HepG2 (cell line): ENCODE measurements at regions not wholly inside any gene's neighbourhood (a gene's known extent, or its start where the extent isn't known, plus 50 kb on each side); places are given as distances from the start of the nearest gene placed in this dataset.

Source experiments
- ATAC-seq: fragments of 200-7000 bp; cut with Tn5 transposase; 3 replicates; pipeline ENCODE4 v1.9.1; 2020; ENCODE audit warnings: mild to moderate bottlenecking, moderate library complexity
- BruUV-seq: library from RNA; stranded (reverse); fragments of 400-500 nt; replicated peaks from 2 replicates; lab custom pipeline; 2021; lab: Mats Ljungman, UMichigan
- CTCF ChIA-PET: fragments of 300-600 bp; formaldehyde crosslinking; extraction: SDS; loops from one replicate; lab custom pipeline; 2021; ENCODE audit warnings: low total read pairs, inconsistent platforms, low intra/inter-chr PET ratio; lab: Yijun Ruan, JAX
- POLR2A ChIA-PET: fragments of 350-600 bp; sonication (Branson Sonifier 250); formaldehyde crosslinking; loops from one replicate; lab custom pipeline; 2020; ENCODE audit warnings: antibody characterized with exemption, inconsistent platforms; lab: Yijun Ruan, JAX
- DNase-seq: peaks from one replicate; pipeline ENCODE4 v3.0.0-alpha.2; 2015; ENCODE audit warnings: low spot score
- FAIRE-seq: peaks from 3 replicates; lab custom pipeline; 2011; peaks lifted over from hg19 to GRCh38; lab: Jason Lieb, UNC
- H2AFZ ChIP-seq: one replicate; pipeline ENCODE4 v1.6.1; 2011; ENCODE audit warnings: low read length, inconsistent platforms
- H3K27ac ChIP-seq: fragments of 300-600 bp; 3 replicates; pipeline ENCODE4 v1.8.0; 2011; ENCODE audit warnings: mixed run types, mild to moderate bottlenecking, mixed read lengths, low read length, inconsistent platforms; ENCODE audit not compliant: insufficient read depth; ENCODE audit errors: extremely low read length
- H3K27me3 ChIP-seq, 2 experiments: fragments of 200-600 bp in 1 of 2; 2 replicates in 1 of 2; 3 replicates in 1 of 2; pipeline versions ENCODE4 v1.6.0 to v1.8.0; 2011; ENCODE audit warnings: low read length in 2 of 2, mild to moderate bottlenecking in 2 of 2, moderate library complexity in 2 of 2, inconsistent platforms in 1 of 2; ENCODE audit not compliant: insufficient read depth in 2 of 2, control insufficient read depth in 1 of 2
- H3K36me3 ChIP-seq, 2 experiments: fragments of 200-600 bp in 1 of 2; replicated peaks in 1 of 2; 2 replicates in 1 of 2; 3 replicates in 1 of 2; pipeline versions ENCODE4 v1.5.1 to v1.8.0; 2011; ENCODE audit warnings: low read length in 2 of 2, inconsistent platforms in 1 of 2; ENCODE audit not compliant: insufficient read depth in 2 of 2, control insufficient read depth in 1 of 2
- H3K4me1 ChIP-seq: 2 replicates; pipeline ENCODE4 v1.5.1; 2012; ENCODE audit warnings: low read length, inconsistent platforms; ENCODE audit not compliant: insufficient read depth
- H3K4me2 ChIP-seq: 2 replicates; pipeline ENCODE4 v1.6.0; 2011; ENCODE audit warnings: low read depth, low read length, inconsistent platforms
- H3K4me3 ChIP-seq, 3 experiments: fragments of 200-600 bp in 1 of 3; sonication (generic), shearing (Covaris generic) in 1 of 3; replicated peaks in 1 of 3; 2 replicates each; pipeline ENCODE4 v1.5.1; 2011 to 2016; ENCODE audit warnings: low read length in 3 of 3, inconsistent platforms in 2 of 3, low read depth in 2 of 3, mild to moderate bottlenecking in 2 of 3, control low read depth in 1 of 3, mixed read lengths in 1 of 3; ENCODE audit not compliant: insufficient read depth in 1 of 3
- H3K79me2 ChIP-seq: one replicate; pipeline ENCODE4 v1.6.1; 2011; ENCODE audit warnings: low read length, inconsistent platforms; ENCODE audit not compliant: insufficient read depth
- H3K9ac ChIP-seq: 2 replicates; pipeline ENCODE4 v1.6.0; 2011; ENCODE audit warnings: mild to moderate bottlenecking, low read depth, low read length, inconsistent platforms; ENCODE audit not compliant: insufficient read depth
- H3K9me3 ChIP-seq: 2 replicates; pipeline ENCODE4 v1.5.1; 2012; ENCODE audit warnings: mild to moderate bottlenecking, low read length
- H4K20me1 ChIP-seq: 2 replicates; pipeline ENCODE4 v1.6.0; 2011; ENCODE audit warnings: inconsistent platforms, mild to moderate bottlenecking, low read length, moderate library complexity; ENCODE audit not compliant: insufficient read depth
- KAT2B ChIP-seq: fragments of 150-350 bp; IDR thresholded peaks from 2 replicates; pipeline ENCODE4 v1.6.1; 2014; ENCODE audit warnings: low read depth, low read length, borderline replicate concordance
- MTA3 ChIP-seq: sonication (generic); formaldehyde crosslinking; IDR thresholded peaks from 2 replicates; pipeline ENCODE4 v1.4.0; 2020; ENCODE audit warnings: missing genetic modification reagents
- POLR2A ChIP-seq, 2 experiments: IDR thresholded peaks; 2 replicates each; pipeline ENCODE4 v1.6.1; 2011; ENCODE audit warnings: low read depth in 2 of 2, low read length in 2 of 2, mild to moderate bottlenecking in 1 of 2, moderate library complexity in 1 of 2; ENCODE audit not compliant: insufficient read depth in 1 of 2
- SNAI1 ChIP-seq: sonication (generic); formaldehyde crosslinking; IDR thresholded peaks from 2 replicates; pipeline ENCODE4 v1.5.0; 2020; ENCODE audit warnings: mild to moderate bottlenecking, missing genetic modification reagents, borderline replicate concordance
- SNAPC2 ChIP-seq: sonication (generic); formaldehyde crosslinking; IDR thresholded peaks from 2 replicates; pipeline ENCODE4 v1.8.1; 2022; ENCODE audit warnings: mild to moderate bottlenecking, missing genetic modification reagents
- TMF1 ChIP-seq: sonication (generic); formaldehyde crosslinking; IDR thresholded peaks from 2 replicates; pipeline ENCODE4 v1.8.1; 2022; ENCODE audit warnings: low read depth, missing genetic modification reagents
- ZNF142 ChIP-seq: sonication (generic); formaldehyde crosslinking; IDR thresholded peaks from 2 replicates; pipeline ENCODE4 v1.4.0; 2020; ENCODE audit warnings: missing genetic modification reagents
- ZNF703 ChIP-seq: sonication (generic); formaldehyde crosslinking; IDR thresholded peaks from 2 replicates; pipeline ENCODE4 v1.5.1; 2020; ENCODE audit warnings: missing genetic modification reagents, mild to moderate bottlenecking, moderate library complexity, borderline replicate concordance
- ZNF746 ChIP-seq: sonication (generic); formaldehyde crosslinking; IDR thresholded peaks from 2 replicates; pipeline ENCODE4 v1.8.0; 2022; ENCODE audit warnings: mild to moderate bottlenecking, missing genetic modification reagents
- ZNF784 ChIP-seq: sonication (generic); formaldehyde crosslinking; IDR thresholded peaks from 2 replicates; pipeline ENCODE4 v1.5.1; 2020; ENCODE audit warnings: missing genetic modification reagents, mild to moderate bottlenecking, borderline replicate concordance
- WGBS: methylation state at CpG from one replicate; pipeline ENCODE4 v1.1.6; 2017; ENCODE audit warnings: low lambda C conversion rate; 5-methylcytosine and 5-hydroxymethylcytosine counted together
- in situ Hi-C: cut with HindIII; loops from 2 replicates; pipeline ENCODE4 v1.10.0; 2017; ENCODE audit warnings: low pct_unique_long_range_greater_than_20kb; ENCODE audit not compliant: extremely low pct_ligation_motif_present
- intact Hi-C: fragments of 100-400 bp; cut with micrococcal nuclease; formaldehyde crosslinking; loops from one replicate; pipeline ENCODE4 v1.10.0; 2022; ENCODE audit not compliant: unreplicated experiment

- TF ChIP-seq SNAI1 (CRISPR knock-in tag) (no peak), ZNF142 (CRISPR knock-in tag) (no peak), ZNF703 (CRISPR knock-in tag) (no peak), ZNF746 (CRISPR knock-in tag) (no peak), MTA3 (CRISPR knock-in tag) (no peak), KAT2B (no peak), SNAPC2 (CRISPR knock-in tag) (no peak), TMF1 (CRISPR knock-in tag) (no peak), ZNF784 (no peak), POLR2A (IDR thresholded peaks at IDR 0.05; ENCODE audit: insufficient read depth in 1 of 2, low read depth in 2 of 2, low read length in 2 of 2) (no peak)
- no peak overlapping the region for H3K4me2 ChIP-seq
- ATAC-seq, result no peak
- no peak overlapping the region for H3K27ac ChIP-seq
- H3K27me3 ChIP-seq, result no peaks in the 10 kb centered on the region
- no peak for FAIRE-seq
- H3K79me2 ChIP-seq, result no peaks in the 10 kb centered on the region
- WGBS, result 3% methylated on average over 2 of the region's 2 CpGs
- DNase-seq, result no peak
- no peak overlapping the region for H3K9ac ChIP-seq
- H2AFZ ChIP-seq, result no peak overlapping the region
- H3K36me3 ChIP-seq, result no peaks in the 10 kb centered on the region
- intact Hi-C loops, result no loop called here
- in situ Hi-C loops, result no loop called here
- ChIA-PET POLR2A (no interaction called here), CTCF (no interaction called here)
- no peak overlapping the region for H3K4me3 ChIP-seq
- H3K9me3 ChIP-seq, result peaks cover 6% of the 10 kb centered on the region; the same call in 1 of the 2 replicates
- no TSS peak for BruUV-seq
- no peaks in the 10 kb centered on the region for H4K20me1 ChIP-seq
- no peaks in the 10 kb centered on the region for H3K4me1 ChIP-seq
These were observed 314.9 kb upstream of the TMCO5A start for GRCh38 chr15:37619358-37620042.
